ENCODE measurements at regions not wholly inside any gene's neighbourhood (a gene's known extent, or its start where the extent isn't known, plus 50 kb on each side); places are given as distances from the start of the nearest gene placed in this dataset.

DNA sequence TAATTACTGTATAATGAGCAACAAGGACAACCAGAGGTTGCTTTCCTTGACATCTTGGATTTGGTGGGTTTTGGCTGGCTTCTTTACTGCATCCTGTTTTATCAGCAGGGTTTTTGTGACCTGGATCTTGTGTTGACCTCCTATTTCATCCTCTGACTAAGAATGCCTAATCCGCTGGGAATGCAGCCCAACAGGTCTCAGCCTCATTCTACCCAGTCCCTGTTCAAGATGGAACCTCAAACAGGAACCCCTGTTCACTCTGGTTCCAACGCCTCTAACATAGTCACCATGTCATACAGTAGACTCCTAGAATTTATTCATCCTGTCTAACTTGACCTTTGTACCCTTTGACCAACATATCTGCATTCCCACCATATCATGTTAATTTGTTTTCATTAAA, 183.8 kb upstream of the SOX9 start:
- DNase-seq (no peak), FAIRE-seq (no peak)
- no peaks in the 10 kb centered on the region for H3K27me3 ChIP-seq (ENCODE audit: control insufficient read depth in 3 of 3, insufficient read depth in 3 of 3, low read length in 3 of 3)
- no peaks in the 10 kb centered on the region for H3K9me3 ChIP-seq (ENCODE audit: control insufficient read depth in 2 of 2, insufficient read depth in 1 of 2, low read depth in 1 of 2, low read length in 1 of 2)
- WGBS, 3 donors, result 81 to 89% (median 81%) methylated on average over 2 of the region's 2 CpGs
- H3K36me3 ChIP-seq (ENCODE audit: control insufficient read depth in 3 of 3, insufficient read depth in 2 of 3, low read depth in 1 of 3, low read length in 3 of 3), result no peaks in the 10 kb centered on the region
- no peaks in the 10 kb centered on the region for H3K4me1 ChIP-seq (ENCODE audit: control insufficient read depth in 3 of 3, insufficient read depth in 2 of 3, low read depth in 1 of 3, low read length in 2 of 3)
- H3K4me3 ChIP-seq (ENCODE audit: low read depth in 1 of 3, low read length in 3 of 3), result no peak overlapping the region
- no peak overlapping the region for H3K27ac ChIP-seq (ENCODE audit: low read depth in 1 of 3, low read length in 2 of 3)

DNA sequence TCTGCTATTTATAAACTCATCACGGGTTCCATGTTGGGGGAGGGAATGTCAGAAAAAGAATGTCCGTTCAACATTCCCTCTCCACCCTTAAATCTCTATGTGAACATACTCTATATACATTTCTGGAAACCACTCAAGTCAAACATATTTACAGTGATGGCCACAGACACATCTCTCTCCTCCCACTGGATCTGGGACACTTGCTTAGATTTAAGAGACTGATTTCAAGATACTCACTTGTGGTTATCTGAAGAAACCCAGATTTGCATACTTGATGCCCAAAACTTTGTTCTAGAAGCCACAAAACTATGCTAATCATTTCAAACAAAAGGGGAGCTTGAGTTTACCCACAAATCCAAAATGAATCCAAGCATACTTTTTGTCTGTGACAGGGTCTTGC, 182.9 kb upstream of the SOX9 start:
- 82 to 93% (median 87%) methylated on average over 2 of the region's 2 CpGs for WGBS, 3 donors
- no peaks in the 10 kb centered on the region for H3K9me3 ChIP-seq (ENCODE audit: control insufficient read depth in 2 of 2, insufficient read depth in 1 of 2, low read depth in 1 of 2, low read length in 1 of 2)
- no peak for FAIRE-seq
- no peaks in the 10 kb centered on the region for H3K27me3 ChIP-seq (ENCODE audit: control insufficient read depth in 3 of 3, insufficient read depth in 3 of 3, low read length in 3 of 3)
- no peak overlapping the region for H3K4me3 ChIP-seq (ENCODE audit: low read depth in 1 of 3, low read length in 3 of 3)
- H3K36me3 ChIP-seq (ENCODE audit: control insufficient read depth in 3 of 3, insufficient read depth in 2 of 3, low read depth in 1 of 3, low read length in 3 of 3), result no peaks in the 10 kb centered on the region
- H3K4me1 ChIP-seq (ENCODE audit: control insufficient read depth in 3 of 3, insufficient read depth in 2 of 3, low read depth in 1 of 3, low read length in 2 of 3), result no peaks in the 10 kb centered on the region
- no peak for DNase-seq
- no peak overlapping the region for H3K27ac ChIP-seq (ENCODE audit: low read depth in 1 of 3, low read length in 2 of 3)

GRCh38 chr17:71938340-71939010, 182.3 kb upstream of the SOX9 start:
- Histone ChIP-seq H3K9me3 (ENCODE audit: control insufficient read depth in 2 of 2, insufficient read depth in 1 of 2, low read depth in 1 of 2, low read length in 1 of 2) (no peaks in the 10 kb centered on the region), H3K4me3 (ENCODE audit: low read depth in 1 of 3, low read length in 3 of 3) (no peak overlapping the region), H3K4me1 (ENCODE audit: control insufficient read depth in 3 of 3, insufficient read depth in 2 of 3, low read depth in 1 of 3, low read length in 2 of 3) (no peaks in the 10 kb centered on the region), H3K27ac (ENCODE audit: low read depth in 1 of 3, low read length in 2 of 3) (no peak overlapping the region), H3K27me3 (ENCODE audit: control insufficient read depth in 3 of 3, insufficient read depth in 3 of 3, low read length in 3 of 3) (no peaks in the 10 kb centered on the region), H3K36me3 (ENCODE audit: control insufficient read depth in 3 of 3, insufficient read depth in 2 of 3, low read depth in 1 of 3, low read length in 3 of 3) (no peaks in the 10 kb centered on the region)
- FAIRE-seq (no peak), DNase-seq (no peak)
- 75 to 86% (median 79%) methylated on average over 9 of the region's 9 CpGs for WGBS, 3 donors

GRCh38 chr17:71941920-71942319, 178.9 kb upstream of the SOX9 start:
- Histone ChIP-seq H3K27me3 (ENCODE audit: control insufficient read depth in 3 of 3, insufficient read depth in 3 of 3, low read length in 3 of 3) (no peaks in the 10 kb centered on the region), H3K4me1 (ENCODE audit: control insufficient read depth in 3 of 3, insufficient read depth in 2 of 3, low read depth in 1 of 3, low read length in 2 of 3) (no peaks in the 10 kb centered on the region), H3K9me3 (ENCODE audit: control insufficient read depth in 2 of 2, insufficient read depth in 1 of 2, low read depth in 1 of 2, low read length in 1 of 2) (peaks cover 0 to 6% of the 10 kb centered on the region in 2 donors), H3K27ac (ENCODE audit: low read depth in 1 of 3, low read length in 2 of 3) (no peak overlapping the region), H3K36me3 (ENCODE audit: control insufficient read depth in 3 of 3, insufficient read depth in 2 of 3, low read depth in 1 of 3, low read length in 3 of 3) (no peaks in the 10 kb centered on the region), H3K4me3 (ENCODE audit: low read depth in 1 of 3, low read length in 3 of 3) (no peak overlapping the region)
- FAIRE-seq (no peak), DNase-seq (no peak)
- 79 to 93% (median 86%) methylated on average over 2 of the region's 2 CpGs for WGBS, 3 donors

GRCh38 chr17:71942626-71943025, 178.2 kb upstream of the SOX9 start:
- H3K27ac ChIP-seq (ENCODE audit: low read depth in 1 of 3, low read length in 2 of 3), result no peak overlapping the region
- H3K9me3 ChIP-seq (ENCODE audit: control insufficient read depth in 2 of 2, insufficient read depth in 1 of 2, low read depth in 1 of 2, low read length in 1 of 2), result peaks cover 0 to 6% of the 10 kb centered on the region in 2 donors
- no peaks in the 10 kb centered on the region for H3K27me3 ChIP-seq (ENCODE audit: control insufficient read depth in 3 of 3, insufficient read depth in 3 of 3, low read length in 3 of 3)
- H3K4me3 ChIP-seq (ENCODE audit: low read depth in 1 of 3, low read length in 3 of 3), result no peak overlapping the region
- no peak for FAIRE-seq
- no peaks in the 10 kb centered on the region for H3K36me3 ChIP-seq (ENCODE audit: control insufficient read depth in 3 of 3, insufficient read depth in 2 of 3, low read depth in 1 of 3, low read length in 3 of 3)
- DNase-seq, result peak in 1 of 2 donors; percentile 6
- 42 to 54% (median 53%) methylated on average over 3 of the region's 3 CpGs for WGBS, 3 donors
- no peaks in the 10 kb centered on the region for H3K4me1 ChIP-seq (ENCODE audit: control insufficient read depth in 3 of 3, insufficient read depth in 2 of 3, low read depth in 1 of 3, low read length in 2 of 3)

- DNase-seq, result no peak
- no peaks in the 10 kb centered on the region for H3K4me1 ChIP-seq (ENCODE audit: control insufficient read depth in 3 of 3, insufficient read depth in 2 of 3, low read depth in 1 of 3, low read length in 2 of 3)
- no peak for FAIRE-seq
- H3K9me3 ChIP-seq (ENCODE audit: control insufficient read depth in 2 of 2, insufficient read depth in 1 of 2, low read depth in 1 of 2, low read length in 1 of 2), result peaks cover 0 to 6% of the 10 kb centered on the region in 2 donors
- WGBS, 3 donors, result 82 to 92% (median 85%) methylated on average over 4 of the region's 4 CpGs
- no peaks in the 10 kb centered on the region for H3K36me3 ChIP-seq (ENCODE audit: control insufficient read depth in 3 of 3, insufficient read depth in 2 of 3, low read depth in 1 of 3, low read length in 3 of 3)
- H3K27me3 ChIP-seq (ENCODE audit: control insufficient read depth in 3 of 3, insufficient read depth in 3 of 3, low read length in 3 of 3), result no peaks in the 10 kb centered on the region
- no peak overlapping the region for H3K4me3 ChIP-seq (ENCODE audit: low read depth in 1 of 3, low read length in 3 of 3)
- no peak overlapping the region for H3K27ac ChIP-seq (ENCODE audit: low read depth in 1 of 3, low read length in 2 of 3)
These were observed 172.0 kb upstream of the SOX9 start for GRCh38 chr17:71948703-71949422.

DNA sequence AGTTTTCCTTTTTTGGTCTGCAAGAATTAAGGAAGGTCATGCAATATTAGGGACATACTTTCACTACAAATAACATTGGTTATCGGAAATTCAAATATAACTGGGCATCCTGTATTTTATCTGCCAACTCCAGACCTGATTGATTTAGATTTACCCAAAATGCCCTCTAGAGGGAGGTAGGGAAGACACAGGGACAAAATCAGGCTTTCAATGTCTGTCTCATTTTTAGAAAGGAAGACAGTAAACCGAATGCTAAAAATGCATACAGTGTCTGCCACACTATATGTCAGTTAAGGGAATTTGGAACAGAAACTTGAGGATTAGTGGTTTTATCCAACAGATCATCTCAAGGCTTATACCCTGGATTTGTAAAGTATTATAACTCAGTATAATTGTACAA, 161.7 kb upstream of the SOX9 start:
- H3K27me3 ChIP-seq (ENCODE audit: control insufficient read depth in 3 of 3, insufficient read depth in 3 of 3, low read length in 3 of 3), result no peaks in the 10 kb centered on the region
- H3K9me3 ChIP-seq (ENCODE audit: control insufficient read depth in 2 of 2, insufficient read depth in 1 of 2, low read depth in 1 of 2, low read length in 1 of 2), result peaks cover 0 to 2% of the 10 kb centered on the region in 2 donors
- no peaks in the 10 kb centered on the region for H3K4me1 ChIP-seq (ENCODE audit: control insufficient read depth in 3 of 3, insufficient read depth in 2 of 3, low read depth in 1 of 3, low read length in 2 of 3)
- no peak overlapping the region for H3K4me3 ChIP-seq (ENCODE audit: low read depth in 1 of 3, low read length in 3 of 3)
- no peak for FAIRE-seq
- WGBS, 3 donors, result 79 to 84% (median 81%) methylated on average over 2 of the region's 2 CpGs
- H3K27ac ChIP-seq (ENCODE audit: low read depth in 1 of 3, low read length in 2 of 3), result no peak overlapping the region
- H3K36me3 ChIP-seq (ENCODE audit: control insufficient read depth in 3 of 3, insufficient read depth in 2 of 3, low read depth in 1 of 3, low read length in 3 of 3), result no peaks in the 10 kb centered on the region
- DNase-seq, result peak in 1 of 2 donors; percentile 20

DNA sequence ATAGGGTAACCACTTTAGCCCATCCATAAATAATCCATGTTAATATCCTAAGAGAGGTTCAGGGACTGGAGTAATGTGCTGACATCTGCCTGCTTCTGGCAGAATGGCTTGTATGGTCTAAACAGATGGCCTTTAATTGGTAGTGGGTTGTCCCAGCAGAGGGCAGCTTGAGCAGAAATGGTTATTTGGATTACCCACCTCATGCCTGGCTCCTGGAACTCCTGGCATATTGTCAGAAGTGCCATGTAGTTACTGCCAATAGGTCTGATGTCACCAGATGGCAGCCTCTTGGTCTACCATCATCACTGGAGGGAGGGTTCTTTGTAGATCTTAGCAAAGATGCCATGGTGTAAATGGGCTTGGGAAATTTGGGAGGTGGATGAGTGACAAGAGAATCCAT, 157.5 kb upstream of the SOX9 start:
- Histone ChIP-seq H3K36me3 (ENCODE audit: control insufficient read depth in 3 of 3, insufficient read depth in 2 of 3, low read depth in 1 of 3, low read length in 3 of 3) (no peaks in the 10 kb centered on the region), H3K27ac (ENCODE audit: low read depth in 1 of 3, low read length in 2 of 3) (no peak overlapping the region), H3K4me3 (ENCODE audit: low read depth in 1 of 3, low read length in 3 of 3) (no peak overlapping the region), H3K4me1 (ENCODE audit: control insufficient read depth in 3 of 3, insufficient read depth in 2 of 3, low read depth in 1 of 3, low read length in 2 of 3) (no peaks in the 10 kb centered on the region), H3K27me3 (ENCODE audit: control insufficient read depth in 3 of 3, insufficient read depth in 3 of 3, low read length in 3 of 3) (no peaks in the 10 kb centered on the region), H3K9me3 (ENCODE audit: control insufficient read depth in 2 of 2, insufficient read depth in 1 of 2, low read depth in 1 of 2, low read length in 1 of 2) (peaks cover 0 to 2% of the 10 kb centered on the region in 2 donors)
- FAIRE-seq, result no peak
- no peak for DNase-seq

DNA sequence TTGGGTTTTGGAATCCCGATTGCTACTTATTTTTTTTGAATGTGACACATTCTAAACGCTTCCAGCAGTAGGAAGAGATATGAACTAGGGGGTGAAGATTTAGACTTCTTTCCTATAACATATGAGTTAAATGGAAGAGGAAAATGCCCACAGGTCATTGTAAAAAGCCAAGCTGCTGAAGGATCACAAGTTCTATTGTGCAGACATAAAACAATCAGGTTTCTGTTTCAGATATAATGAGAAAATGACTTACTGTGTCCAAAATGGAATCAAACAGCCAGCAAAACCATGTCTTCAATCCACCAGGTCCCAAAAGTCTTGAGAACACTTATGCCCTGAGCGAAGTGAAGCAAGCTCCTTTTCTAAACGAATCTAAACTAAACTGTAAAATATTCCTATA, 157.0 kb upstream of the SOX9 start:
- peaks cover 0 to 2% of the 10 kb centered on the region in 2 donors for H3K9me3 ChIP-seq (ENCODE audit: control insufficient read depth in 2 of 2, insufficient read depth in 1 of 2, low read depth in 1 of 2, low read length in 1 of 2)
- H3K4me3 ChIP-seq (ENCODE audit: low read depth in 1 of 3, low read length in 3 of 3), result no peak overlapping the region
- no peaks in the 10 kb centered on the region for H3K4me1 ChIP-seq (ENCODE audit: control insufficient read depth in 3 of 3, insufficient read depth in 2 of 3, low read depth in 1 of 3, low read length in 2 of 3)
- H3K36me3 ChIP-seq (ENCODE audit: control insufficient read depth in 3 of 3, insufficient read depth in 2 of 3, low read depth in 1 of 3, low read length in 3 of 3), result no peaks in the 10 kb centered on the region
- 87 to 93% (median 89%) methylated on average over 4 of the region's 4 CpGs for WGBS, 3 donors
- no peak overlapping the region for H3K27ac ChIP-seq (ENCODE audit: low read depth in 1 of 3, low read length in 2 of 3)
- H3K27me3 ChIP-seq (ENCODE audit: control insufficient read depth in 3 of 3, insufficient read depth in 3 of 3, low read length in 3 of 3), result no peaks in the 10 kb centered on the region
- FAIRE-seq (no peak), DNase-seq (no peak)
